HG02938 (cell line): ENCODE measurements at regions not wholly inside any gene's neighbourhood (a gene's known extent, or its start where the extent isn't known, plus 50 kb on each side); places are given as distances from the start of the nearest gene placed in this dataset.

Experiments used
- ATAC-seq: cut with Tn5 transposase; IDR thresholded peaks from one replicate; pipeline ENCODE4 v1.9.1; 2021; ENCODE audit warnings: mild to moderate bottlenecking, moderate library complexity; ENCODE audit not compliant: unreplicated experiment

GRCh38 chr21:16389643-16390042, 659.9 kb downstream of the USP25 start:
- no peak for ATAC-seq

GRCh38 chr21:16395285-16395684, 665.5 kb downstream of the USP25 start:
- ATAC-seq = no peak

GRCh38 chr21:16402752-16403151, 673.0 kb downstream of the USP25 start:
- ATAC-seq = no peak

- no peak for ATAC-seq
Measured at GRCh38 chr21:16404776-16405175, 675.0 kb downstream of the USP25 start.

- ATAC-seq = no peak
Measured at GRCh38 chr21:16406355-16406754, 676.6 kb downstream of the USP25 start.

GRCh38 chr21:16407403-16408240, 677.8 kb downstream of the USP25 start:
- no peak for ATAC-seq

- no peak for ATAC-seq
Measured at GRCh38 chr21:16408280-16408679, 678.5 kb downstream of the USP25 start.

- no peak for ATAC-seq
Measured at GRCh38 chr21:16409352-16409751, 679.6 kb downstream of the USP25 start.

GRCh38 chr21:16418226-16418625, 688.4 kb downstream of the USP25 start:
- no peak for ATAC-seq

- no peak for ATAC-seq
Measured at GRCh38 chr21:16418642-16419041, 688.9 kb downstream of the USP25 start.

- ATAC-seq = no peak
Measured at GRCh38 chr21:16419188-16419921, 689.6 kb downstream of the USP25 start.

GRCh38 chr21:16420031-16420724, 690.4 kb downstream of the USP25 start:
- ATAC-seq = no peak

- no peak for ATAC-seq
Measured at GRCh38 chr21:16421007-16421406, 691.2 kb downstream of the USP25 start.

GRCh38 chr21:16421965-16422364, 692.2 kb downstream of the USP25 start:
- no peak for ATAC-seq

- ATAC-seq = no peak
Measured at GRCh38 chr21:16422702-16423101, 692.9 kb downstream of the USP25 start.

- no peak for ATAC-seq
Measured at GRCh38 chr21:16423921-16424320, 694.1 kb downstream of the USP25 start.

GRCh38 chr21:16424331-16424751, 694.6 kb downstream of the USP25 start:
- ATAC-seq = no peak

GRCh38 chr21:16425376-16425775, 695.6 kb downstream of the USP25 start:
- ATAC-seq = no peak

GRCh38 chr21:16426936-16427335, 697.2 kb downstream of the USP25 start:
- no peak for ATAC-seq

GRCh38 chr21:16427587-16428087, 697.9 kb downstream of the USP25 start:
- ATAC-seq = no peak

GRCh38 chr21:16437586-16437985, 707.8 kb downstream of the USP25 start:
- ATAC-seq = no peak
